ENCODE measurements at regions not wholly inside any gene's neighbourhood (a gene's known extent, or its start where the extent isn't known, plus 50 kb on each side); places are given as distances from the start of the nearest gene placed in this dataset.

DNA sequence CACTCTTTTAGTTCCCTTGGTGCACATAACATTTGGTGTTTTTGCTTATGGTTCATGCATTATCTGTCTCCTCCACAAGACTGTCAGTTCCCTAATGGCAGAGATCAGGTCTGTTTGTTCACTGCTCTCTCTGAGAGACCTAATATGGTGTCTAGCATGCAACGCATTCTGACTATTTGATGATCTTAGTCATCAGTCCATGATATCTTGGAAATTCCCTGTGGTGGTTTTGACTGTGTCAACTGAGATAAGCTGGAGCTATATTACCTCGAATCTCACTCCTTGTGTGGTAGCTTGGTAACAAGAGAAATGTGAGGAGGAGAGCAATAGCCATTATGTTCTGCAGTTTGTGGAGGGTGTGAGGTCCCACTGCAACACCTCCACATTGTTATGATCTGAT is 229.8 kb downstream of the FRK start:
- Histone ChIP-seq H3K27me3 (no peaks in the 10 kb centered on the region), H3K9me3 (no peaks in the 10 kb centered on the region), H3K36me3 (no peaks in the 10 kb centered on the region), H3K4me3 (no peak overlapping the region), H3K27ac (no peak overlapping the region), H3K4me1 (no peaks in the 10 kb centered on the region)
- no peak for DNase-seq
- intact Hi-C loops (cut with DNase I; ENCODE audit: low total_unique reads): no loop called here
- TF ChIP-seq, protein P1, sequence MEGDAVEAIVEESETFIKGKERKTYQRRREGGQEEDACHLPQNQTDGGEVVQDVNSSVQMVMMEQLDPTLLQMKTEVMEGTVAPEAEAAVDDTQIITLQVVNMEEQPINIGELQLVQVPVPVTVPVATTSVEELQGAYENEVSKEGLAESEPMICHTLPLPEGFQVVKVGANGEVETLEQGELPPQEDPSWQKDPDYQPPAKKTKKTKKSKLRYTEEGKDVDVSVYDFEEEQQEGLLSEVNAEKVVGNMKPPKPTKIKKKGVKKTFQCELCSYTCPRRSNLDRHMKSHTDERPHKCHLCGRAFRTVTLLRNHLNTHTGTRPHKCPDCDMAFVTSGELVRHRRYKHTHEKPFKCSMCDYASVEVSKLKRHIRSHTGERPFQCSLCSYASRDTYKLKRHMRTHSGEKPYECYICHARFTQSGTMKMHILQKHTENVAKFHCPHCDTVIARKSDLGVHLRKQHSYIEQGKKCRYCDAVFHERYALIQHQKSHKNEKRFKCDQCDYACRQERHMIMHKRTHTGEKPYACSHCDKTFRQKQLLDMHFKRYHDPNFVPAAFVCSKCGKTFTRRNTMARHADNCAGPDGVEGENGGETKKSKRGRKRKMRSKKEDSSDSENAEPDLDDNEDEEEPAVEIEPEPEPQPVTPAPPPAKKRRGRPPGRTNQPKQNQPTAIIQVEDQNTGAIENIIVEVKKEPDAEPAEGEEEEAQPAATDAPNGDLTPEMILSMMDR (IDR thresholded peaks at IDR 0.05): no peak

DNA sequence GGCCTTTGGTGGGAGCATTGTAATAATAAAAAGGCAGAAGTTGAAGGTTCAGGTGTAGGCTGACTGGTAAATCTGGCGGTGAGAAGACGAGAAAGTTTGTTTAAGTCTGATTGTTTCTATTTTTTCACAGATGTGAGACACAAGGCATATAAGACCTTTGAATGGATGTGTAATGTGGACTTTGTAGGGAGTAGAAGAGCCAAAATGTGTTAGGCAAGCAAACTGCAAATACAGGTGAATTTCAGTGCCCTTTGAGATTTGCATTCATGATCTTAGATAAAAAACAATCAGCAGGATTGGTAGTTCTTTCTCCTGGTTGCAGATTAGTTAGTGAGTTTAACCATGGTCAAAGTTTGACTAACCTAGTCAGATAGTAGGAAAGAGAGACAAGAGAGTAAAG is 238.9 kb downstream of the FRK start:
- no peak for DNase-seq
- TF ChIP-seq, protein P1 (IDR thresholded peaks at IDR 0.05): no peak
- Histone ChIP-seq H3K36me3 (no peaks in the 10 kb centered on the region), H3K4me3 (no peak overlapping the region), H3K27me3 (no peaks in the 10 kb centered on the region), H3K27ac (no peak overlapping the region), H3K4me1 (no peaks in the 10 kb centered on the region), H3K9me3 (no peaks in the 10 kb centered on the region)
- intact Hi-C loops (cut with DNase I; ENCODE audit: low total_unique reads): no loop called here

DNA sequence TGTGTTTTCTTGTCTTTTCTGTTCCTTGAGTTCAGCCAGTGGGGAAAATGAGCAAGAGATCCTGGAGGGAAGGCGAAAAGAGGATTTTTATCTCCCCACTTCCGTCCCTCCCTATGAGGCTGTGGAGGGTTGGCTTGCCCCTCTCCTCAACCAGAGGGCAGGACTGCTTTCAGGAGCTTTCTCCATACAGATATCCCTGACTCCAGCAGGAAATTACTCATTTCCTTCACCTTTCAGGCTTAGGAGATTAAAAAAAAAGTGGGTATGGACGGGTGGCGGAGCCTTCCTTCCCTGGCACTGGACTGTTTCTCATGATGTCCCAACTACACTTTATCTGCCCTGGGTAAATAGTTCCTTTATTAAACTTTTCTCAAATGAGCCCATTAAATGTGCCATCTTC is 241.2 kb downstream of the FRK start:
- Histone ChIP-seq H3K27me3 (no peaks in the 10 kb centered on the region), H3K27ac (no peak overlapping the region), H3K4me1 (no peaks in the 10 kb centered on the region), H3K4me3 (no peak overlapping the region), H3K36me3 (no peaks in the 10 kb centered on the region), H3K9me3 (no peaks in the 10 kb centered on the region)
- intact Hi-C loops (cut with DNase I; ENCODE audit: low total_unique reads): no loop called here
- no peak for DNase-seq
- TF ChIP-seq, protein P1 (IDR thresholded peaks at IDR 0.05): no peak

DNA sequence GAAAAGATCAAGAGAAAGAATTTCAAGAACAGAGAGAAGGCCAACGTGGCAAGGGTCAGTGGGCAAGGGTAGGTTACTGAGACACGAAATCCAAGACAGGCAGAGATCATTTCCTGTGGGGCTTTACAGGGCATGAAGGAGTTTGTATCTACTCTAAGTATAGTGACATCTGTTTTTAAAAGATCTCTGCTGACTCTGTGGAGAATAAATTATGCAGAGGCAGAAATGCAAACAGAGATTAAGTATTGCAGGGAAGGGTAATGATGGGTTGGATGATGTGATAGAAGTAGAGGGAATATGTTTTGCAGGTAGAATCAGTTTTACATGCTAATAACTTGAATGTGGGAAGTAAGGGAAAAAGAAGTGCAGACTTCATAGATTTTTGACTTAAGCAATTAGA is 243.5 kb downstream of the FRK start:
- H3K27ac ChIP-seq: no peak overlapping the region
- intact Hi-C loops (cut with DNase I; ENCODE audit: low total_unique reads): no loop called here
- no peak for DNase-seq
- H3K36me3 ChIP-seq: no peaks in the 10 kb centered on the region
- no peaks in the 10 kb centered on the region for H3K4me1 ChIP-seq
- no peaks in the 10 kb centered on the region for H3K27me3 ChIP-seq
- TF ChIP-seq, protein P1 (IDR thresholded peaks at IDR 0.05): no peak
- H3K9me3 ChIP-seq: no peaks in the 10 kb centered on the region
- no peak overlapping the region for H3K4me3 ChIP-seq

DNA sequence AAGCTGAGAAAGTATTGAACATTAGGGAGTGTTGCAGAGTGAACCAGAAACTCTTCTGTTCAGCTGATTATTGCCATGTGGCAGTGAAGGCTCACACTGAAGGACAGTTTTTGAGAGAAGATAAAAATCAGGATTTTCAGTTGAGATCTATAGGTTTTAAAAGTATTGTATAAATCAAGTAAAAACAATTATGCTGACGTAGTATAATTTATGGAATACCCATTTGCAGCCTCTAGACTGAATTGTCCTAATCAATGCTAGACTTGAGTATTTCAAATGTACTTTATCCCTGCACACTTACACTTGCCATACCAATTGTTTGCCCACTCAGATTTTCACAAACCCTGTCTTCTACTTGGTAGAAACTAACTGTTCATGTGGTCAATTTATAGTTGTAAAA is 245.8 kb downstream of the FRK start:
- intact Hi-C loops (cut with DNase I; ENCODE audit: low total_unique reads): no loop called here
- H3K4me1 ChIP-seq: no peaks in the 10 kb centered on the region
- no peaks in the 10 kb centered on the region for H3K9me3 ChIP-seq
- no peak overlapping the region for H3K4me3 ChIP-seq
- H3K27ac ChIP-seq: no peak overlapping the region
- TF ChIP-seq, protein P1 (IDR thresholded peaks at IDR 0.05): no peak
- H3K27me3 ChIP-seq: no peaks in the 10 kb centered on the region
- H3K36me3 ChIP-seq: no peaks in the 10 kb centered on the region
- no peak for DNase-seq

DNA sequence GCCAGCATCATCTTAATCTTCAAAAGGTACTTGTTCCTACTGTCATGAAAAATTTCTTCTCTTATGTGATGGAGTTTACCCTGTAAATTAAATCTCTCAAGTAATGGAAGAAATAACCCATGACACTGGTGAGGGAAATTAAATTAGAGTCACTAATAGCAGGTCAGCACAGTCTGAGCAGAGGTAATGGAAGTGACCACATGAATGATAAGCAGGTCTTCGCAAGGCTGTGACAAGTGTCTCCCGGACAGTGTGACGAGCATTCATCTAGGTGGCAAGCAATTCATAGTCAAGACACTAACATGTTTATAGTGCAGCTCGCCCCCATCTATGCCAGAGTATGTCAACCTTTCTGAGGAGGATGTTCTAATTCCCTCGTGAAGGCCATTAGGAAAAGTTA is 249.2 kb downstream of the FRK start:
- Histone ChIP-seq H3K27ac (no peak overlapping the region), H3K9me3 (no peaks in the 10 kb centered on the region), H3K4me3 (no peak overlapping the region), H3K36me3 (no peaks in the 10 kb centered on the region), H3K27me3 (no peaks in the 10 kb centered on the region), H3K4me1 (no peaks in the 10 kb centered on the region)
- intact Hi-C loops (cut with DNase I; ENCODE audit: low total_unique reads): no loop called here
- TF ChIP-seq, protein P1 (IDR thresholded peaks at IDR 0.05): no peak
- no peak for DNase-seq
